K562 (cell line): ENCODE measurements at regions not wholly inside any gene's neighbourhood (a gene's known extent, or its start where the extent isn't known, plus 50 kb on each side); places are given as distances from the start of the nearest gene placed in this dataset.
"Not testable (repeated sequence)": the region's sequence is repeated elsewhere in the genome, so short reads cannot be mapped to it uniquely, and the experiment has no call there.

Source experiments
- ARID1B ChIP-seq: fragments of 450-650 bp; IDR thresholded peaks from 2 replicates; pipeline ENCODE4 v1.6.1; 2016; ENCODE audit warnings: antibody characterized with exemption, mild to moderate bottlenecking, inconsistent platforms
- ETV6 ChIP-seq, 3 experiments: fragments of 150-350 bp in 1 of 3; sonication (generic) in 1 of 3; formaldehyde crosslinking in 1 of 3; IDR thresholded peaks; 2 replicates each; pipeline versions ENCODE4 v1.6.1 to v1.8.0; 2014 to 2022; ENCODE audit warnings: borderline replicate concordance in 2 of 3, low read depth in 2 of 3, antibody characterized with exemption in 1 of 3, low read length in 1 of 3, mild to moderate bottlenecking in 1 of 3, missing genetic modification reagents in 1 of 3
- FOXM1 ChIP-seq, 2 experiments: fragments of 450-650 bp in 1 of 2; sonication (generic) in 1 of 2; formaldehyde crosslinking in 1 of 2; IDR thresholded peaks; 2 replicates each; pipeline versions ENCODE4 v1.6.1 to v1.9.0; 2017 to 2022; ENCODE audit warnings: low read depth in 2 of 2, mild to moderate bottlenecking in 2 of 2, missing genetic modification reagents in 1 of 2, moderate library complexity in 1 of 2
- HDAC8 ChIP-seq: fragments of 450-650 bp; IDR thresholded peaks from 2 replicates; pipeline ENCODE4 v1.6.1; 2016; ENCODE audit warnings: mild to moderate bottlenecking, missing genetic modification characterization, moderate library complexity, missing compliant biosample characterization
- KLF16 ChIP-seq: IDR thresholded peaks from 2 replicates; pipeline ENCODE4 v1.6.1; 2016; ENCODE audit warnings: antibody characterized with exemption
- LCOR ChIP-seq: sonication (generic); formaldehyde crosslinking; IDR thresholded peaks from 2 replicates; pipeline ENCODE4 v1.8.0; 2022; ENCODE audit warnings: mild to moderate bottlenecking, missing genetic modification reagents
- LEF1 ChIP-seq: fragments of 450-650 bp; IDR thresholded peaks from 2 replicates; pipeline ENCODE4 v1.6.1; 2016; ENCODE audit warnings: mild to moderate bottlenecking
- MEF2D ChIP-seq: conservative IDR thresholded peaks from 2 replicates; pipeline ENCODE4 v1.6.1; 2016; ENCODE audit warnings: low read depth, missing genetic modification characterization, missing compliant biosample characterization
- NBN ChIP-seq: fragments of 450-650 bp; IDR thresholded peaks from 2 replicates; pipeline ENCODE4 v1.6.1; 2016; ENCODE audit warnings: low read depth, mild to moderate bottlenecking
- NCOA2 ChIP-seq, 2 experiments: fragments of 450-650 bp; IDR thresholded peaks; 2 replicates each; pipeline ENCODE4 v1.6.1; 2018; ENCODE audit warnings: mild to moderate bottlenecking in 2 of 2, moderate library complexity in 1 of 2; ENCODE audit not compliant: partially characterized antibody in 2 of 2
- NCOR1 ChIP-seq: fragments of 450-650 bp; IDR thresholded peaks from 2 replicates; pipeline ENCODE4 v1.6.1; 2016; ENCODE audit warnings: mild to moderate bottlenecking, moderate library complexity
- NFATC3 ChIP-seq: fragments of 450-650 bp; IDR thresholded peaks from 2 replicates; pipeline ENCODE4 v1.6.1; 2017; ENCODE audit warnings: mild to moderate bottlenecking
- PHF8 ChIP-seq: fragments of 200-600 bp; sonication (generic); IDR thresholded peaks from 2 replicates; pipeline ENCODE4 v1.6.1; 2012; ENCODE audit warnings: mixed run types, mild to moderate bottlenecking, inconsistent platforms, low read length, moderate library complexity, borderline replicate concordance
- POLR2AphosphoS5 ChIP-seq: IDR thresholded peaks from 2 replicates; pipeline ENCODE4 v1.6.1; 2011; ENCODE audit warnings: mild to moderate bottlenecking, low read depth, low read length, moderate library complexity; ENCODE audit not compliant: control insufficient read depth, insufficient read depth
- POLR2H ChIP-seq: IDR thresholded peaks from 2 replicates; pipeline ENCODE4 v1.6.1; 2016; ENCODE audit warnings: missing genetic modification characterization, low read depth, mild to moderate bottlenecking, control low read depth, missing compliant biosample characterization, moderate library complexity
- SMARCA5 ChIP-seq: fragments of 450-650 bp; IDR thresholded peaks from 2 replicates; pipeline ENCODE4 v1.6.1; 2016
- TF ChIP-seq, protein P1 (sequence below), 2 experiments: fragments of 150-350 bp in 1 of 2; IDR thresholded peaks; 2 replicates each; pipeline ENCODE4 v1.6.1; 2012 to 2016; ENCODE audit warnings: low read depth in 2 of 2, low read length in 2 of 2, mild to moderate bottlenecking in 1 of 2, moderate library complexity in 1 of 2

DNA sequence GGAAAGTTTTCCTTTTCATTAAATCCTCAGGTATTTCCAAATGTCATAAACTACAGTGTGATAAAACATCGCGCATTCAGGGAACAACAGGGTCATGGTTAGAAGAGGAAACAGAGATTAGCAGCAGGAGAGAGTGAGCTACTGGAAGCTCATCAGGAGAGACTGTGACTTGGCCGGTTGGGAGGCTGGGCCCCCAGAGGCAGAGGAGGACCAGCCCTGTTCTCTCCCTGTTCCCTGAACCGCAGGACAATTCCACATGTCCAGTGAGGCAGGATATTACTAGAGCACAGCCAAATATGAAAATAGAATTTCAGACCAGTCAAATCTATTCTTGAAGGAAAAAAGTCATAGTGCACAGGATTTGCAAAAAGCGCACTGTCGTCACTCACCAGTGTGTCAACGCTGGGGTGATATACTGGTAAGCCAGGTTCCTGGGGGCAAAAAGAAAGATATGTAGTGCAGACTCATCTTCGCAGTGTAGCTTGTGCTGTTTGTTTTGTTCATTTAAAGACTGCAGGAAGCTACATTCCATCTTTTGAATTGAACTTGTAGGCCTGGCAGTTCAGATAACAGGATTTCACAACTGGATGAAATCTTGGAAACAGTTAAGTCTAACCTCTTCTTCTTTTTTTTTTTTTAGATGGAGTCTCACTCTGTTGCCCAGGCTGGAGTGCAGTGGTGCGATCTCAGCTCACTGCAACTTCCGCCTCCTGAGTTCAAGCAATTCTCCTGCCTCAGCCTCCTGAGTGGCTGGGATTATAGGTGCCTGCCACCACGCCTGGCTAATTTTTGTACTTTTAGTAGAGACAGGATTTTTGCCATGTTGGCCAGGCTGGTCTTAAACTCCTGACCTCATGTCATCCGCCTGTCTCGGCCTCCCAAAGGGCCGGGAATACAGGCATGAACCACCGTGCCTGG, 162.6 kb upstream of the PABPC3 start (continued):
- TF ChIP-seq, protein P1, sequence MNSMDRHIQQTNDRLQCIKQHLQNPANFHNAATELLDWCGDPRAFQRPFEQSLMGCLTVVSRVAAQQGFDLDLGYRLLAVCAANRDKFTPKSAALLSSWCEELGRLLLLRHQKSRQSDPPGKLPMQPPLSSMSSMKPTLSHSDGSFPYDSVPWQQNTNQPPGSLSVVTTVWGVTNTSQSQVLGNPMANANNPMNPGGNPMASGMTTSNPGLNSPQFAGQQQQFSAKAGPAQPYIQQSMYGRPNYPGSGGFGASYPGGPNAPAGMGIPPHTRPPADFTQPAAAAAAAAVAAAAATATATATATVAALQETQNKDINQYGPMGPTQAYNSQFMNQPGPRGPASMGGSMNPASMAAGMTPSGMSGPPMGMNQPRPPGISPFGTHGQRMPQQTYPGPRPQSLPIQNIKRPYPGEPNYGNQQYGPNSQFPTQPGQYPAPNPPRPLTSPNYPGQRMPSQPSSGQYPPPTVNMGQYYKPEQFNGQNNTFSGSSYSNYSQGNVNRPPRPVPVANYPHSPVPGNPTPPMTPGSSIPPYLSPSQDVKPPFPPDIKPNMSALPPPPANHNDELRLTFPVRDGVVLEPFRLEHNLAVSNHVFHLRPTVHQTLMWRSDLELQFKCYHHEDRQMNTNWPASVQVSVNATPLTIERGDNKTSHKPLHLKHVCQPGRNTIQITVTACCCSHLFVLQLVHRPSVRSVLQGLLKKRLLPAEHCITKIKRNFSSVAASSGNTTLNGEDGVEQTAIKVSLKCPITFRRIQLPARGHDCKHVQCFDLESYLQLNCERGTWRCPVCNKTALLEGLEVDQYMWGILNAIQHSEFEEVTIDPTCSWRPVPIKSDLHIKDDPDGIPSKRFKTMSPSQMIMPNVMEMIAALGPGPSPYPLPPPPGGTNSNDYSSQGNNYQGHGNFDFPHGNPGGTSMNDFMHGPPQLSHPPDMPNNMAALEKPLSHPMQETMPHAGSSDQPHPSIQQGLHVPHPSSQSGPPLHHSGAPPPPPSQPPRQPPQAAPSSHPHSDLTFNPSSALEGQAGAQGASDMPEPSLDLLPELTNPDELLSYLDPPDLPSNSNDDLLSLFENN (IDR thresholded peaks at IDR 0.05; ENCODE audit: low read depth in 2 of 2, low read length in 2 of 2) = peak in 1 of 2 experiments; percentile 75; a peak in 2 of 4 replicates
- TF ChIP-seq KLF16 = peak; percentile 71; the same call in 1 of the 2 replicates
- TF ChIP-seq NBN = peak; percentile 84
- TF ChIP-seq LCOR (CRISPR knock-in tag) = 0 out of 2 replicates have a peak, but pooled peaks have one; percentile 50
- peak; percentile 71; the same call in 1 of the 2 replicates for TF ChIP-seq SMARCA5
- peak in 1 of 2 experiments; percentile 38; a peak in 1 of 4 replicates for TF ChIP-seq ETV6 (IDR thresholded peaks at IDR 0.05; ENCODE audit: borderline replicate concordance in 1 of 2, low read depth in 2 of 2, low read length in 1 of 2)
- not testable (repeated sequence) for TF ChIP-seq ETV6 (CRISPR knock-in tag; IDR thresholded peaks at IDR 0.05; ENCODE audit: borderline replicate concordance); FOXM1 (CRISPR knock-in tag; IDR thresholded peaks at IDR 0.05; ENCODE audit: low read depth)
- peak; percentile 90 for TF ChIP-seq LEF1
- peak; percentile 71 for TF ChIP-seq NCOR1
- TF ChIP-seq NCOA2 (IDR thresholded peaks at IDR 0.05; ENCODE audit: partially characterized antibody in 2 of 2) = peak in 1 of 2 experiments; percentile 26
- peak; percentile 47; the same call in 1 of the 2 replicates for TF ChIP-seq POLR2H
- TF ChIP-seq ARID1B = peak; percentile 95
- TF ChIP-seq MEF2D (tag) = peak; percentile 75
- peak; percentile 83; the same call in 1 of the 2 replicates for TF ChIP-seq HDAC8 (tag)
- TF ChIP-seq POLR2AphosphoS5 = peak; percentile 31; the same call in 1 of the 2 replicates
- TF ChIP-seq FOXM1 (IDR thresholded peaks at IDR 0.05; ENCODE audit: low read depth) = peak; percentile 87
- peak; percentile 78; the same call in 1 of the 2 replicates for TF ChIP-seq NFATC3
- TF ChIP-seq PHF8 = peak; percentile 9; the same call in 1 of the 2 replicates
